Endothelial cell of umbilical vein (primary cell): ENCODE measurements at regions not wholly inside any gene's neighbourhood (a gene's known extent, or its start where the extent isn't known, plus 50 kb on each side); places are given as distances from the start of the nearest gene placed in this dataset.

Experiments
- BruUV-seq: library from RNA; stranded (reverse); fragments of 400-500 nt; replicated peaks from 2 replicates; lab custom pipeline; 2021; lab: Mats Ljungman, UMichigan
- CTCF ChIA-PET: fragments of 300-600, 350-600 bp; sonication (Branson Sonifier 250); formaldehyde crosslinking; loops from one replicate; lab custom pipeline; 2021; ENCODE audit warnings: antibody characterized with exemption, inconsistent platforms; lab: Charles Lee
- POLR2A ChIA-PET: fragments of 300-600, 350-600 bp; sonication (Branson Sonifier 250); formaldehyde crosslinking; loops from one replicate; lab custom pipeline; 2021; ENCODE audit warnings: antibody characterized with exemption, inconsistent platforms; lab: Charles Lee
- DNase-seq: peaks from one replicate; pipeline ENCODE4 v3.0.0-alpha.2; 2011; ENCODE audit warnings: low read depth, low spot score
- FAIRE-seq: peaks from 2 replicates; lab custom pipeline; 2011; peaks lifted over from hg19 to GRCh38; lab: Jason Lieb, UNC
- H2AFZ ChIP-seq: 2 replicates; pipeline ENCODE4 v1.6.0; 2012; ENCODE audit warnings: low read depth, low read length, control low read depth, inconsistent platforms
- H3K27ac ChIP-seq: 2 replicates; pipeline ENCODE4 v1.5.1; 2011; ENCODE audit warnings: low read depth, mild to moderate bottlenecking, control low read depth, low read length, moderate library complexity; ENCODE audit not compliant: insufficient read depth
- H3K27me3 ChIP-seq, 2 experiments: 2 replicates each; pipeline versions ENCODE4 v1.6.0 to v1.6.1; 2011; ENCODE audit warnings: low read length in 2 of 2, mixed read lengths in 1 of 2; ENCODE audit not compliant: control insufficient read depth in 2 of 2, insufficient read depth in 2 of 2
- H3K36me3 ChIP-seq, 2 experiments: 2 replicates in 1 of 2; 3 replicates in 1 of 2; pipeline ENCODE4 v1.5.1; 2011; ENCODE audit warnings: low read length in 2 of 2, mild to moderate bottlenecking in 1 of 2, moderate library complexity in 1 of 2; ENCODE audit not compliant: control insufficient read depth in 2 of 2, insufficient read depth in 2 of 2; ENCODE audit errors: extremely low read depth in 1 of 2
- H3K4me1 ChIP-seq: 3 replicates; pipeline ENCODE4 v1.5.1; 2011; ENCODE audit warnings: mild to moderate bottlenecking, low read length; ENCODE audit not compliant: control insufficient read depth, insufficient read depth; ENCODE audit errors: extremely low read depth
- H3K4me2 ChIP-seq: 2 replicates; pipeline ENCODE4 v1.6.1; 2011; ENCODE audit warnings: low read length, control low read depth, mixed read lengths; ENCODE audit not compliant: insufficient read depth
- H3K4me3 ChIP-seq, 3 experiments: fragments of 200-600 bp in 1 of 3; sonication (generic), shearing (Covaris generic) in 1 of 3; replicated peaks in 1 of 3; 2 replicates each; pipeline ENCODE4 v1.5.1; 2011 to 2016; ENCODE audit warnings: control low read depth in 3 of 3, low read length in 3 of 3, mild to moderate bottlenecking in 2 of 3, inconsistent platforms in 1 of 3, low read depth in 1 of 3, moderate library complexity in 1 of 3; ENCODE audit not compliant: insufficient read depth in 1 of 3
- H3K79me2 ChIP-seq: 2 replicates; pipeline ENCODE4 v1.6.0; 2012; ENCODE audit warnings: low read length, inconsistent platforms; ENCODE audit not compliant: control insufficient read depth, insufficient read depth
- H3K9ac ChIP-seq: replicated peaks from 2 replicates; pipeline ENCODE3; 2011; ENCODE audit warnings: low read length, control low read depth; ENCODE audit not compliant: insufficient read depth; ENCODE audit errors: extremely low read depth
- H3K9me1 ChIP-seq: replicated peaks from 3 replicates; pipeline ENCODE4 v1.6.0; 2011; ENCODE audit warnings: mild to moderate bottlenecking, low read length; ENCODE audit not compliant: control insufficient read depth, insufficient read depth; ENCODE audit errors: extremely low read depth
- H3K9me3 ChIP-seq: replicated peaks from 2 replicates; pipeline ENCODE4 v1.5.1; 2012; ENCODE audit warnings: low read length, inconsistent platforms; ENCODE audit not compliant: control insufficient read depth, insufficient read depth
- H4K20me1 ChIP-seq: replicated peaks from 2 replicates; pipeline ENCODE3; 2011; ENCODE audit warnings: mild to moderate bottlenecking, low read length; ENCODE audit not compliant: control insufficient read depth, insufficient read depth; ENCODE audit errors: extremely low read depth
- CTCF ChIP-seq, 2 donors: IDR thresholded peaks; 1 replicate in 1 of 2; 2 replicates in 1 of 2; pipeline ENCODE4 v1.5.1; 2011; ENCODE audit warnings: low read length in 2 of 2, mild to moderate bottlenecking in 2 of 2, moderate library complexity in 2 of 2, control low read depth in 1 of 2, inconsistent platforms in 1 of 2, low read depth in 1 of 2; ENCODE audit not compliant: insufficient read depth in 1 of 2; ENCODE audit errors: extremely low read depth in 1 of 2
- EZH2 ChIP-seq: IDR thresholded peaks from 2 replicates; pipeline ENCODE4 v1.6.1; 2012; ENCODE audit warnings: borderline replicate concordance, low read depth, mild to moderate bottlenecking, moderate library complexity, low read length, inconsistent platforms; ENCODE audit not compliant: severe bottlenecking
- FOS ChIP-seq: IDR thresholded peaks from 2 replicates; pipeline ENCODE4 v1.6.1; 2011; ENCODE audit warnings: mild to moderate bottlenecking, low read length, moderate library complexity, borderline replicate concordance; ENCODE audit not compliant: insufficient read depth
- GATA2 ChIP-seq: IDR thresholded peaks from 2 replicates; pipeline ENCODE4 v1.7.0; 2011; ENCODE audit warnings: low read depth, mild to moderate bottlenecking, moderate library complexity, mixed read lengths, low read length; ENCODE audit not compliant: insufficient read length, insufficient read depth
- JUN ChIP-seq: IDR thresholded peaks from 2 replicates; pipeline ENCODE4 v1.6.1; 2011; ENCODE audit warnings: borderline replicate concordance, low read depth; ENCODE audit not compliant: insufficient read length, insufficient read depth
- MYC ChIP-seq: IDR thresholded peaks from one replicate; pipeline ENCODE4 v1.6.1; 2011; ENCODE audit warnings: mild to moderate bottlenecking, low read depth, low read length
- POLR2A ChIP-seq: IDR thresholded peaks from 2 replicates; pipeline ENCODE4 v1.6.1; 2012; ENCODE audit warnings: low read depth, mild to moderate bottlenecking, control low read depth, low read length
- POLR2AphosphoS5 ChIP-seq: IDR thresholded peaks from 2 replicates; pipeline ENCODE4 v1.6.1; 2012; ENCODE audit warnings: low read depth, mild to moderate bottlenecking, control low read depth, low read length, moderate library complexity; ENCODE audit not compliant: insufficient read depth
- dilution Hi-C: fragments of 300-500 bp; cut with MboI; formaldehyde crosslinking; loops from one replicate; pipeline ENCODE4 v1.15.0; 2019; ENCODE audit warnings: low sequenced_read_pairs; ENCODE audit not compliant: extremely low pct_ligation_motif_present
- intact Hi-C: fragments of 100-400 bp; cut with micrococcal nuclease; formaldehyde crosslinking; loops from one replicate; pipeline ENCODE4 v1.10.0; 2022
- TF ChIP-seq, protein P1 (sequence below): IDR thresholded peaks from 2 replicates; pipeline ENCODE4 v1.6.1; 2011; ENCODE audit not compliant: insufficient read depth, insufficient read length

DNA sequence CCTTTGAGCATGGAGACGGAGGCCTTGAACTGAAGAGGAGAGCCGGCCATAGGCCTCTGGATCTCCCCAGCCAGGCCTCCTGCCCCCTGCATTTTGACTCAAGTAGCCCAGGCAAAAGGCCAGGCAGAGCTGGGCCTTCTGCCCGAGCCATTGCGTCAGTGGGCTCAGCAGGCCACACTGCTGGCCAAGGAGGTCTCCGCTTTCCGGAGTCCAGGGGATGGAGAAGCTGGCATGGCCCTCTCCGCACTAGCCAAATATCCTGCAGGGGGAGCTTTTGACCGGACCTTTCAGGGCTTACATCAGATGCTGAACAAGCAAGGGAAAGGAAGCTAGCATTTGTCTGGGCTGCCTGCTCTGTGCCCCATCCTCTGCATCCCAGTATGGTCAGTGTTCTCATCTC lies 386.8 kb downstream of the TRIM36 start:
- H3K27me3 ChIP-seq = no peaks in the 10 kb centered on the region

More for the DNA sequence above, 386.8 kb downstream of the TRIM36 start:
- Histone ChIP-seq H3K9me3 (peaks cover 4% of the 10 kb centered on the region), H2AFZ (no peak overlapping the region), H3K79me2 (no peaks in the 10 kb centered on the region), H3K27ac (no peak overlapping the region), H3K4me3 (no peak overlapping the region), H3K4me2 (no peak overlapping the region), H4K20me1 (no peaks in the 10 kb centered on the region), H3K9ac (no peak overlapping the region), H3K9me1 (no peaks in the 10 kb centered on the region), H3K36me3 (no peaks in the 10 kb centered on the region), H3K4me1 (no peaks in the 10 kb centered on the region)
- TF ChIP-seq JUN = no peak
- TF ChIP-seq, protein P1, sequence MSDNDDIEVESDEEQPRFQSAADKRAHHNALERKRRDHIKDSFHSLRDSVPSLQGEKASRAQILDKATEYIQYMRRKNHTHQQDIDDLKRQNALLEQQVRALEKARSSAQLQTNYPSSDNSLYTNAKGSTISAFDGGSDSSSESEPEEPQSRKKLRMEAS = no peak
- TF ChIP-seq EZH2 = no peak
- TF ChIP-seq FOS = no peak
- no peak for TF ChIP-seq GATA2
- no peak for TF ChIP-seq POLR2A
- TF ChIP-seq CTCF (IDR thresholded peaks at IDR 0.05; ENCODE audit: extremely low read depth in 1 of 2, insufficient read depth in 1 of 2, low read depth in 1 of 2, low read length in 2 of 2) = no peak
- no peak for TF ChIP-seq MYC
- no peak for TF ChIP-seq POLR2AphosphoS5
- no TSS peak for BruUV-seq
- FAIRE-seq (no peak), DNase-seq (no peak)
- ChIA-PET POLR2A (no interaction called here), CTCF (no interaction called here)
- intact Hi-C loops = no loop called here
- dilution Hi-C loops = no loop called here
